HCT116 (cell line): ENCODE measurements at regions not wholly inside any gene's neighbourhood (a gene's known extent, or its start where the extent isn't known, plus 50 kb on each side); places are given as distances from the start of the nearest gene placed in this dataset.

Experiments
- ATAC-seq: fragments of 200-7000 bp; cut with Tn5 transposase; 2 replicates; pipeline ENCODE4 v1.9.1; 2020; ENCODE audit warnings: mild to moderate bottlenecking, moderate library complexity
- BruUV-seq: library from RNA; stranded (reverse); fragments of 400-500 nt; replicated peaks from 2 replicates; lab custom pipeline; 2021; lab: Mats Ljungman, UMichigan
- CTCF ChIA-PET: fragments of 300-600 bp; sonication (Branson Sonifier 250); formaldehyde crosslinking; loops from one replicate; lab custom pipeline; 2021; ENCODE audit warnings: antibody characterized with exemption; lab: Charles Lee
- POLR2A ChIA-PET: fragments of 300-600, 350-600 bp; sonication (Branson Sonifier 250); formaldehyde crosslinking; loops from one replicate; lab custom pipeline; 2021; ENCODE audit warnings: antibody characterized with exemption; lab: Charles Lee
- RAD21 ChIA-PET, 2 experiments: fragments of 300-600 bp; sonication (Branson Sonifier 250); formaldehyde crosslinking; loops; one replicate each; lab custom pipeline; 2023; ENCODE audit warnings: low total read pairs in 2 of 2; ENCODE audit not compliant: uncharacterized antibody in 2 of 2, unreplicated experiment in 2 of 2, low non-redundant PET in 1 of 2; lab: Charles Lee
- DNase-seq: peaks from one replicate; pipeline ENCODE4 v3.0.0-alpha.2; 2010; ENCODE audit warnings: low read depth, low spot score
- H2AFZ ChIP-seq: fragments of 200-600 bp; shearing (Covaris generic), sonication (generic); 2 replicates; pipeline ENCODE4 v1.6.1; 2017; ENCODE audit warnings: low read depth, mixed run types, mixed read lengths, antibody characterized with exemption, low read length; ENCODE audit not compliant: poor library complexity, severe bottlenecking
- H3K27ac ChIP-seq: 2 replicates; pipeline ENCODE4 v1.5.1; 2012; ENCODE audit warnings: low read depth, low read length
- H3K27me3 ChIP-seq: fragments of 200-600 bp; sonication (generic); 2 replicates; pipeline ENCODE4 v1.6.1; 2016; ENCODE audit warnings: mixed run types, low read length, mixed read lengths; ENCODE audit not compliant: insufficient read depth
- H3K36me3 ChIP-seq, 2 experiments: fragments of 200-500 bp in 1 of 2; fragments of 200-600 bp in 1 of 2; sonication (Bioruptor generic) in 1 of 2; sonication (generic) in 1 of 2; 2 replicates each; pipeline versions ENCODE4 v1.5.1 to v1.6.1; 2014 to 2016; ENCODE audit warnings: low read length in 2 of 2, inconsistent platforms in 1 of 2, mixed read lengths in 1 of 2, mixed run types in 1 of 2; ENCODE audit not compliant: insufficient read depth in 2 of 2, control insufficient read depth in 1 of 2
- H3K4me1 ChIP-seq, 2 experiments: fragments of 200-600 bp in 1 of 2; sonication (generic) in 1 of 2; 2 replicates each; pipeline versions ENCODE4 v1.5.1 to v1.6.1; 2012 to 2017; ENCODE audit warnings: low read length in 2 of 2, inconsistent platforms in 1 of 2, mild to moderate bottlenecking in 1 of 2, mixed read lengths in 1 of 2, mixed run types in 1 of 2, moderate library complexity in 1 of 2; ENCODE audit not compliant: insufficient read depth in 2 of 2, control insufficient read depth in 1 of 2
- H3K4me2 ChIP-seq: fragments of 200-600 bp; sonication (generic); 2 replicates; pipeline ENCODE4 v1.6.1; 2017; ENCODE audit warnings: mixed run types, low read length, mixed read lengths
- H3K4me3 ChIP-seq, 2 experiments: fragments of 200-600 bp in 1 of 2; sonication (generic) in 1 of 2; replicated peaks in 1 of 2; 2 replicates each; pipeline ENCODE4 v1.5.1; 2011 to 2016; ENCODE audit warnings: low read length in 2 of 2, control low read depth in 1 of 2, low read depth in 1 of 2, mild to moderate bottlenecking in 1 of 2, mixed read lengths in 1 of 2, mixed run types in 1 of 2
- H3K79me2 ChIP-seq: fragments of 200-600 bp; sonication (generic); 2 replicates; pipeline ENCODE4 v1.6.1; 2017; ENCODE audit warnings: mild to moderate bottlenecking, mixed run types, low read length, moderate library complexity, mixed read lengths; ENCODE audit not compliant: insufficient read depth
- H3K9ac ChIP-seq: fragments of 200-600 bp; sonication (generic); 2 replicates; pipeline ENCODE4 v1.6.1; 2016; ENCODE audit warnings: low read length, mixed read lengths
- H3K9me2 ChIP-seq: fragments of 200-600 bp; sonication (generic), shearing (Covaris generic); 2 replicates; pipeline ENCODE4 v1.6.1; 2017; ENCODE audit warnings: mixed run types, mild to moderate bottlenecking, moderate library complexity; ENCODE audit not compliant: insufficient read depth
- H3K9me3 ChIP-seq, 2 experiments: fragments of 200-500 bp in 1 of 2; fragments of 200-600 bp in 1 of 2; sonication (Bioruptor generic) in 1 of 2; sonication (generic) in 1 of 2; 2 replicates each; pipeline ENCODE4 v1.6.1; 2014 to 2017; ENCODE audit warnings: low read length in 2 of 2, mixed read lengths in 2 of 2, inconsistent platforms in 1 of 2, low read depth in 1 of 2, mild to moderate bottlenecking in 1 of 2, mixed run types in 1 of 2, moderate library complexity in 1 of 2; ENCODE audit not compliant: control insufficient read depth in 1 of 2, insufficient read depth in 1 of 2
- H4K20me1 ChIP-seq: fragments of 200-600 bp; sonication (generic), shearing (Covaris generic); 2 replicates; pipeline ENCODE4 v1.6.1; 2017; ENCODE audit warnings: mixed run types, mild to moderate bottlenecking, moderate library complexity; ENCODE audit not compliant: insufficient read depth
- CBX3 ChIP-seq: IDR thresholded peaks from 2 replicates; pipeline ENCODE4 v1.6.1; 2012; ENCODE audit warnings: low read depth
- CEBPB ChIP-seq: IDR thresholded peaks from 2 replicates; pipeline ENCODE4 v1.6.1; 2012; ENCODE audit warnings: low read depth
- EGR1 ChIP-seq: IDR thresholded peaks from 2 replicates; pipeline ENCODE4 v1.6.1; 2012; ENCODE audit warnings: low read depth
- FOSL1 ChIP-seq: IDR thresholded peaks from 2 replicates; pipeline ENCODE4 v1.6.1; 2012; ENCODE audit warnings: low read depth
- POLR2A ChIP-seq: IDR thresholded peaks from 2 replicates; pipeline ENCODE4 v1.7.0; 2011; ENCODE audit warnings: borderline replicate concordance; ENCODE audit not compliant: insufficient read depth, insufficient read length; ENCODE audit errors: extremely low read depth
- POLR2AphosphoS5 ChIP-seq: IDR thresholded peaks from 2 replicates; pipeline ENCODE4 v1.6.1; 2011; ENCODE audit warnings: mild to moderate bottlenecking, low read depth, low read length, moderate library complexity
- RAD21 ChIP-seq: IDR thresholded peaks from 2 replicates; pipeline ENCODE4 v1.6.1; 2012; ENCODE audit warnings: low read depth, mild to moderate bottlenecking
- SIN3A ChIP-seq: IDR thresholded peaks from 2 replicates; pipeline ENCODE4 v1.6.1; 2012; ENCODE audit warnings: low read depth
- SP1 ChIP-seq: IDR thresholded peaks from 2 replicates; pipeline ENCODE4 v1.6.1; 2012; ENCODE audit warnings: low read depth
- SRF ChIP-seq: IDR thresholded peaks from 2 replicates; pipeline ENCODE4 v1.6.1; 2012; ENCODE audit warnings: low read depth
- TCF7L2 ChIP-seq: IDR thresholded peaks from 2 replicates; pipeline ENCODE4 v1.7.0; 2011; ENCODE audit warnings: borderline replicate concordance, inconsistent platforms; ENCODE audit not compliant: insufficient read depth, insufficient read length; ENCODE audit errors: extremely low read depth
- ZBTB33 ChIP-seq: IDR thresholded peaks from 2 replicates; pipeline ENCODE4 v1.6.1; 2011; ENCODE audit warnings: mild to moderate bottlenecking, low read length, moderate library complexity; ENCODE audit not compliant: insufficient replicate concordance; ENCODE audit errors: extremely low read depth
- ZNF274 ChIP-seq: fragments of 200-500 bp; sonication (Bioruptor generic); IDR thresholded peaks from 2 replicates; pipeline ENCODE4 v1.6.1; 2014; ENCODE audit warnings: mild to moderate bottlenecking, low read depth, low read length, inconsistent platforms
- intact Hi-C: fragments of 100-400 bp; cut with micrococcal nuclease; formaldehyde crosslinking; loops from 2 replicates; pipeline ENCODE4 v1.10.0; 2022
- TF ChIP-seq, protein P1 (sequence below): IDR thresholded peaks from 2 replicates; pipeline ENCODE4 v1.6.1; 2012; ENCODE audit warnings: low read depth
- TF ChIP-seq, protein P2 (sequence below), 3 experiments: fragments of 200-600 bp in 1 of 3; sonication (generic) in 1 of 3; IDR thresholded peaks in 2 of 3; conservative IDR thresholded peaks in 1 of 3; 2 replicates each; pipeline ENCODE4 v1.5.1; 2012 to 2017; ENCODE audit warnings: low read depth in 2 of 3, low read length in 2 of 3, antibody characterized with exemption in 1 of 3, borderline replicate concordance in 1 of 3, control low read depth in 1 of 3, mild to moderate bottlenecking in 1 of 3, mixed read lengths in 1 of 3, mixed run types in 1 of 3, moderate library complexity in 1 of 3; ENCODE audit not compliant: insufficient read depth in 1 of 3

- Histone ChIP-seq H3K27ac (no peak overlapping the region), H3K4me1 (no peaks in the 10 kb centered on the region), H2AFZ (no peak overlapping the region), H3K79me2 (no peaks in the 10 kb centered on the region), H3K4me3 (no peak overlapping the region), H3K4me2 (no peak overlapping the region), H3K36me3 (no peaks in the 10 kb centered on the region), H4K20me1 (no peaks in the 10 kb centered on the region), H3K27me3 (0 out of 2 replicates have a peak, but pooled peaks cover 5% of the 10 kb centered on the region), H3K9me3 (no peaks in the 10 kb centered on the region), H3K9ac (no peak overlapping the region)
- intact Hi-C loops: no loop called here
- CTCF ChIA-PET: no interaction called here
- no TSS peak for BruUV-seq
- no peak for ATAC-seq
- DNase-seq: no peak
- TF ChIP-seq SRF (no peak), CBX3 (no peak), CEBPB (no peak), RAD21 (no peak), FOSL1 (no peak), TCF7L2 (no peak), ZNF274 (no peak), EGR1 (no peak), SIN3A (no peak), SP1 (no peak), ZBTB33 (no peak), POLR2A (no peak), POLR2AphosphoS5 (no peak)
- TF ChIP-seq, protein P1, sequence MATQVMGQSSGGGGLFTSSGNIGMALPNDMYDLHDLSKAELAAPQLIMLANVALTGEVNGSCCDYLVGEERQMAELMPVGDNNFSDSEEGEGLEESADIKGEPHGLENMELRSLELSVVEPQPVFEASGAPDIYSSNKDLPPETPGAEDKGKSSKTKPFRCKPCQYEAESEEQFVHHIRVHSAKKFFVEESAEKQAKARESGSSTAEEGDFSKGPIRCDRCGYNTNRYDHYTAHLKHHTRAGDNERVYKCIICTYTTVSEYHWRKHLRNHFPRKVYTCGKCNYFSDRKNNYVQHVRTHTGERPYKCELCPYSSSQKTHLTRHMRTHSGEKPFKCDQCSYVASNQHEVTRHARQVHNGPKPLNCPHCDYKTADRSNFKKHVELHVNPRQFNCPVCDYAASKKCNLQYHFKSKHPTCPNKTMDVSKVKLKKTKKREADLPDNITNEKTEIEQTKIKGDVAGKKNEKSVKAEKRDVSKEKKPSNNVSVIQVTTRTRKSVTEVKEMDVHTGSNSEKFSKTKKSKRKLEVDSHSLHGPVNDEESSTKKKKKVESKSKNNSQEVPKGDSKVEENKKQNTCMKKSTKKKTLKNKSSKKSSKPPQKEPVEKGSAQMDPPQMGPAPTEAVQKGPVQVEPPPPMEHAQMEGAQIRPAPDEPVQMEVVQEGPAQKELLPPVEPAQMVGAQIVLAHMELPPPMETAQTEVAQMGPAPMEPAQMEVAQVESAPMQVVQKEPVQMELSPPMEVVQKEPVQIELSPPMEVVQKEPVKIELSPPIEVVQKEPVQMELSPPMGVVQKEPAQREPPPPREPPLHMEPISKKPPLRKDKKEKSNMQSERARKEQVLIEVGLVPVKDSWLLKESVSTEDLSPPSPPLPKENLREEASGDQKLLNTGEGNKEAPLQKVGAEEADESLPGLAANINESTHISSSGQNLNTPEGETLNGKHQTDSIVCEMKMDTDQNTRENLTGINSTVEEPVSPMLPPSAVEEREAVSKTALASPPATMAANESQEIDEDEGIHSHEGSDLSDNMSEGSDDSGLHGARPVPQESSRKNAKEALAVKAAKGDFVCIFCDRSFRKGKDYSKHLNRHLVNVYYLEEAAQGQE: no peak
- TF ChIP-seq, protein P2, sequence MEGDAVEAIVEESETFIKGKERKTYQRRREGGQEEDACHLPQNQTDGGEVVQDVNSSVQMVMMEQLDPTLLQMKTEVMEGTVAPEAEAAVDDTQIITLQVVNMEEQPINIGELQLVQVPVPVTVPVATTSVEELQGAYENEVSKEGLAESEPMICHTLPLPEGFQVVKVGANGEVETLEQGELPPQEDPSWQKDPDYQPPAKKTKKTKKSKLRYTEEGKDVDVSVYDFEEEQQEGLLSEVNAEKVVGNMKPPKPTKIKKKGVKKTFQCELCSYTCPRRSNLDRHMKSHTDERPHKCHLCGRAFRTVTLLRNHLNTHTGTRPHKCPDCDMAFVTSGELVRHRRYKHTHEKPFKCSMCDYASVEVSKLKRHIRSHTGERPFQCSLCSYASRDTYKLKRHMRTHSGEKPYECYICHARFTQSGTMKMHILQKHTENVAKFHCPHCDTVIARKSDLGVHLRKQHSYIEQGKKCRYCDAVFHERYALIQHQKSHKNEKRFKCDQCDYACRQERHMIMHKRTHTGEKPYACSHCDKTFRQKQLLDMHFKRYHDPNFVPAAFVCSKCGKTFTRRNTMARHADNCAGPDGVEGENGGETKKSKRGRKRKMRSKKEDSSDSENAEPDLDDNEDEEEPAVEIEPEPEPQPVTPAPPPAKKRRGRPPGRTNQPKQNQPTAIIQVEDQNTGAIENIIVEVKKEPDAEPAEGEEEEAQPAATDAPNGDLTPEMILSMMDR (IDR thresholded peaks at IDR 0.05 in 2 of 3, conservative IDR thresholded peaks at IDR 0.05 in 1 of 3; ENCODE audit: borderline replicate concordance in 1 of 3, insufficient read depth in 1 of 3, low read depth in 2 of 3, low read length in 2 of 3): no peak
- TF ChIP-seq, all 23 proteins: peak for 0
- ChIA-PET RAD21 (no interaction called here), POLR2A (no interaction called here)
- no peaks in the 10 kb centered on the region for H3K9me2 ChIP-seq
Observed at GRCh38 chr9:106298997-106299396, 564.0 kb upstream of the ZNF462 start.
